ENCODE measurements at regions not wholly inside any gene's neighbourhood (a gene's known extent, or its start where the extent isn't known, plus 50 kb on each side); places are given as distances from the start of the nearest gene placed in this dataset.

- Mint-ChIP-seq H3K36me3 (no peaks in the 10 kb centered on the region), H3K27me3 (ENCODE audit: low read depth) (peaks cover 39% of the 10 kb centered on the region), H3K9me3 (no peaks in the 10 kb centered on the region), H3K27ac (no peak overlapping the region), H3K4me3 (peak overlapping the region; percentile 54; the same call in 1 of the 2 replicates), H3K4me1 (peaks cover 25% of the 10 kb centered on the region)
- TF ChIP-seq CDX4 (CRISPR knock-in tag; IDR thresholded peaks at IDR 0.05; ENCODE audit: borderline replicate concordance) (no peak), ZNF232 (CRISPR knock-in tag; IDR thresholded peaks at IDR 0.05) (no peak), PRRX2 (CRISPR knock-in tag; IDR thresholded peaks at IDR 0.05) (no peak), OVOL2 (CRISPR knock-in tag; IDR thresholded peaks at IDR 0.05; ENCODE audit: borderline replicate concordance) (no peak), TEAD4 (CRISPR knock-in tag; IDR thresholded peaks at IDR 0.05) (no peak), ESRRA (CRISPR knock-in tag; IDR thresholded peaks at IDR 0.05; ENCODE audit: borderline replicate concordance) (no peak), SMAD3 (CRISPR knock-in tag; IDR thresholded peaks at IDR 0.05; ENCODE audit: borderline replicate concordance) (no peak), GABPB1 (CRISPR knock-in tag; IDR thresholded peaks at IDR 0.05) (no peak), ZNF512 (CRISPR knock-in tag; IDR thresholded peaks at IDR 0.05; ENCODE audit: borderline replicate concordance) (no peak), RELA (CRISPR knock-in tag; IDR thresholded peaks at IDR 0.05; ENCODE audit: borderline replicate concordance) (no peak), IRF1 (CRISPR knock-in tag; IDR thresholded peaks at IDR 0.05) (no peak), TP53 (CRISPR knock-in tag; IDR thresholded peaks at IDR 0.05) (no peak), MLX (CRISPR knock-in tag; IDR thresholded peaks at IDR 0.05) (no peak), ZNF263 (CRISPR knock-in tag; IDR thresholded peaks at IDR 0.05; ENCODE audit: low read depth) (no peak), IRF2 (CRISPR knock-in tag; IDR thresholded peaks at IDR 0.05; ENCODE audit: borderline replicate concordance, low read depth) (no peak), MYBL2 (CRISPR knock-in tag; IDR thresholded peaks at IDR 0.05) (no peak), ATF2 (CRISPR knock-in tag; IDR thresholded peaks at IDR 0.05; ENCODE audit: borderline replicate concordance, low read depth) (no peak), TEAD1 (CRISPR knock-in tag; IDR thresholded peaks at IDR 0.05) (no peak), ZBTB21 (CRISPR knock-in tag; IDR thresholded peaks at IDR 0.05; ENCODE audit: borderline replicate concordance) (no peak), ELF4 (CRISPR knock-in tag; IDR thresholded peaks at IDR 0.05; ENCODE audit: low read depth) (no peak)
- ATAC-seq (no peak), DNase-seq (ENCODE audit: low spot score) (no peak)
- ChIA-PET POLR2A (interaction anchor here (0.8 kb wide), 1 partner anchor 36 kb away, joined by 3 read pairs; no protein-coding TSS in a partner anchor), CTCF (interaction anchor here (1.0 to 2.6 kb wide), 11 partner anchors 9 to 449 kb away, joined by 3 to 14 read pairs (median 5); no protein-coding TSS in a partner anchor)
These were observed 181.8 kb downstream of the FOXA2 start for GRCh38 chr20:22402550-22402949.

- Mint-ChIP-seq H3K36me3 (no peaks in the 10 kb centered on the region), H3K4me3 (no peak overlapping the region), H3K27me3 (ENCODE audit: low read depth) (peaks cover 39% of the 10 kb centered on the region), H3K4me1 (peaks cover 25% of the 10 kb centered on the region), H3K27ac (no peak overlapping the region), H3K9me3 (no peaks in the 10 kb centered on the region)
- ChIA-PET CTCF (no interaction called here), POLR2A (no interaction called here)
- ATAC-seq (no peak), DNase-seq (ENCODE audit: low spot score) (no peak)
- TF ChIP-seq ZNF281 (CRISPR knock-in tag; IDR thresholded peaks at IDR 0.05) (no peak), FOXP4 (CRISPR knock-in tag; IDR thresholded peaks at IDR 0.05) (no peak), MYBL2 (CRISPR knock-in tag; IDR thresholded peaks at IDR 0.05) (no peak), TEAD1 (CRISPR knock-in tag; IDR thresholded peaks at IDR 0.05) (no peak), ATF3 (CRISPR knock-in tag; conservative IDR thresholded peaks at IDR 0.05) (no peak), NR2C2 (CRISPR knock-in tag; IDR thresholded peaks at IDR 0.05) (no peak), ZNF232 (CRISPR knock-in tag; IDR thresholded peaks at IDR 0.05) (no peak), SOX15 (CRISPR knock-in tag; IDR thresholded peaks at IDR 0.05) (no peak), ZNF416 (CRISPR knock-in tag; IDR thresholded peaks at IDR 0.05) (no peak)
These were observed 183.9 kb downstream of the FOXA2 start for GRCh38 chr20:22400440-22400839.
